ENCODE measurements at regions not wholly inside any gene's neighbourhood (a gene's known extent, or its start where the extent isn't known, plus 50 kb on each side); places are given as distances from the start of the nearest gene placed in this dataset.

DNA sequence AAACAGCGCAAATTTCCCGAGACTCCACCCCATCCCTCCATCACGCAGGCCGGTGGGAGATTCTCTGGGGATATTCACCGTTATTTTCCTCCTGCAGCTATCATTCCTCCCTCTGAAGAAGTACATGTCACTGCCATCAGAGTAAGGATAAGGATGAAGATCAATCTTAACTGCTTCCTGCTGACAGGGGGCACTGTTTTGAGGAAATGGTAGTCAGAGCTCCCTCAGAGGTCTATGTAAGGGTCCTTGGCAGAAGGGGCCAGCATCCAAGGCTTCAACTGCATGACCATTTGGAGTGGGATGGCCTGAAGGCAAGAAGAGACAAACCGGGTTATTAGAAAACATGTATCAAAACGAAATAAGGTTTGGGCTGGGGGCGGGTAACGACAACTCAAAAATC, 111.5 kb downstream of the KCNK1 start:
- TF ChIP-seq ELF4 (IDR thresholded peaks at IDR 0.05) (no peak), ZNF384 (IDR thresholded peaks at IDR 0.05) (no peak), SP1 (IDR thresholded peaks at IDR 0.05) (no peak), SUZ12 (IDR thresholded peaks at IDR 0.05) (no peak), TARDBP (IDR thresholded peaks at IDR 0.05) (no peak), FOXK2 (IDR thresholded peaks at IDR 0.05) (no peak), L3MBTL2 (conservative IDR thresholded peaks at IDR 0.05) (no peak), ARNT (IDR thresholded peaks at IDR 0.05) (no peak)
